Glutamatergic neuron (in vitro differentiated cells): ENCODE measurements at regions not wholly inside any gene's neighbourhood (a gene's known extent, or its start where the extent isn't known, plus 50 kb on each side); places are given as distances from the start of the nearest gene placed in this dataset.
"Not testable (repeated sequence)": the region's sequence is repeated elsewhere in the genome, so short reads cannot be mapped to it uniquely, and the experiment has no call there.

Source experiments
- DNase-seq: peaks from one replicate; pipeline ENCODE4 v3.0.0; 2022
- H3K27ac Mint-ChIP-seq: one replicate; pipeline ENCODE4 v1.8.0; 2020; ENCODE audit warnings: mild to moderate bottlenecking, mixed read lengths, inconsistent platforms; ENCODE audit not compliant: unreplicated experiment
- H3K27me3 Mint-ChIP-seq: one replicate; pipeline ENCODE4 v1.8.0; 2020; ENCODE audit warnings: mild to moderate bottlenecking, moderate library complexity, mixed read lengths, inconsistent platforms; ENCODE audit not compliant: unreplicated experiment
- H3K36me3 Mint-ChIP-seq: one replicate; pipeline ENCODE4 v1.8.0; 2020; ENCODE audit warnings: mild to moderate bottlenecking, mixed read lengths, inconsistent platforms; ENCODE audit not compliant: unreplicated experiment
- H3K4me1 Mint-ChIP-seq: one replicate; pipeline ENCODE4 v1.8.0; 2020; ENCODE audit warnings: mild to moderate bottlenecking, low read depth, mixed read lengths, inconsistent platforms; ENCODE audit not compliant: unreplicated experiment
- H3K4me3 Mint-ChIP-seq: one replicate; pipeline ENCODE4 v1.8.0; 2020; ENCODE audit warnings: mild to moderate bottlenecking, mixed read lengths, inconsistent platforms; ENCODE audit not compliant: unreplicated experiment
- H3K9me3 Mint-ChIP-seq: one replicate; pipeline ENCODE4 v1.8.0; 2020; ENCODE audit warnings: mild to moderate bottlenecking, moderate library complexity, mixed read lengths, inconsistent platforms; ENCODE audit not compliant: unreplicated experiment
- CTCF ChIP-seq: fragments of 200-600 bp; sonication (generic); IDR thresholded peaks from one replicate; pipeline ENCODE4 v1.5.0; 2021; ENCODE audit not compliant: partially characterized antibody, unreplicated experiment

DNA sequence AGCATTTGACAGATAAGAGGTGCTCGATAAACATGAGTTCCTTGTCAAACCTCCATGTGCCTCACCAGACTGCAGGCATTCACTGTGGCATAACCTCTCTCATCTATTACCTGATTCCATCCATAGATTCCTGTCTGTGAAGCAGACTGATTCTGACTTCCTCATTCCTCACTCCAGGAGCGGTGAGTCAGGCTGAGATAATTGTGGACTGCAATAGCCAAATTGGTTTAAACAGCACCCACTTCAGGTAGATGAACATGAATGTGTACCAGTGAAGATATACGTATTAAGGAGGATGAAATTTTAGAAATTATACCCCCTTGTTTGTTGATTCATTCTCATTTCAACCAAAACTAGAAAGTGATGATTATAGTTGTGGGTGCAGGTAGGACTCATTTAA lies 391.2 kb downstream of the HINT1 start:
- Mint-ChIP-seq H3K27me3 (no peaks in the 10 kb centered on the region), H3K36me3 (no peaks in the 10 kb centered on the region), H3K9me3 (no peaks in the 10 kb centered on the region), H3K27ac (no peak overlapping the region), H3K4me1 (no peaks in the 10 kb centered on the region), H3K4me3 (no peak overlapping the region)
- no peak for DNase-seq
- no peak for TF ChIP-seq CTCF

DNA sequence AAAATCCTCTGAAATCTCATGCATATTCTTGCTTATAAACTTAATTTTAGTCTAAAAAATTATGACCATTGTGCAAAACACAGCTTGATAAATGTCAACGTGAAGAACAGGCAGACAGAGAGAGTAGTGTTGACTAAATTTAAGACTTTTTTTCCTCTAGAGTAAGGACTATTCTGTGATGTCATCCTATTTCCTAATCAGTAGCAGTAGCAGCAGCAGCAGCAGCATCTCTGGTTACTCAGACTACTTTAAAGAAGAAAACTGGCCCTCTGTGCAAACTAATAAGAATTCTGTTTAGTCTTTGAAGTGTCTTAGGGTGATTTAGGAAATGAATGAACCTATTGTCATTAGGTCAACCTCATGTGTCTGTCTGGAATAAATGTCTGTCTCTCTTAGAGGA lies 403.0 kb downstream of the HINT1 start:
- Mint-ChIP-seq H3K4me3 (no peak overlapping the region), H3K36me3 (no peaks in the 10 kb centered on the region), H3K27ac (no peak overlapping the region), H3K4me1 (no peaks in the 10 kb centered on the region), H3K27me3 (no peaks in the 10 kb centered on the region), H3K9me3 (no peaks in the 10 kb centered on the region)
- DNase-seq = no peak
- TF ChIP-seq CTCF = no peak

DNA sequence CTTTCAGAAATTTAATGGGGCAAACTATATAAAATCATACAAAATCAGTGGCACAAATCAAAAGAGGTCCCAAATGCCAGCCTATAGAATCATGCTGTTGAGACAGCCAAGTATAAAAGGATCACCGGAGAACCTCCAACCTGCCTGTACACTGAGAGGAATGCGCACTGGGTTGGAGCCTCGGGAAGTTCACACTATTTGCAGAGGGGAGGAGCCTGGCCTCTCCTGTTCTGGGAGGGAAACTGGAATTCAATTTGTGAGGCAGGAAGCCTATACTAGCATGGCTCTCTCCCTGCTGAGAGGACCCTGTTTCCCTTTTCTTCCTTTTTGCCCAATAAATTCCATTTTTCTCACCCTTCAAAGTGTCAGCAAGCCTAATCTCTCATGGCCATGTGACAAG lies 406.0 kb downstream of the HINT1 start:
- TF ChIP-seq CTCF = no peak
- H3K36me3 Mint-ChIP-seq = no peaks in the 10 kb centered on the region
- no peaks in the 10 kb centered on the region for H3K27me3 Mint-ChIP-seq
- H3K4me1 Mint-ChIP-seq = no peaks in the 10 kb centered on the region
- H3K9me3 Mint-ChIP-seq = no peaks in the 10 kb centered on the region
- H3K4me3 Mint-ChIP-seq = no peak overlapping the region
- DNase-seq = no peak
- no peak overlapping the region for H3K27ac Mint-ChIP-seq

DNA sequence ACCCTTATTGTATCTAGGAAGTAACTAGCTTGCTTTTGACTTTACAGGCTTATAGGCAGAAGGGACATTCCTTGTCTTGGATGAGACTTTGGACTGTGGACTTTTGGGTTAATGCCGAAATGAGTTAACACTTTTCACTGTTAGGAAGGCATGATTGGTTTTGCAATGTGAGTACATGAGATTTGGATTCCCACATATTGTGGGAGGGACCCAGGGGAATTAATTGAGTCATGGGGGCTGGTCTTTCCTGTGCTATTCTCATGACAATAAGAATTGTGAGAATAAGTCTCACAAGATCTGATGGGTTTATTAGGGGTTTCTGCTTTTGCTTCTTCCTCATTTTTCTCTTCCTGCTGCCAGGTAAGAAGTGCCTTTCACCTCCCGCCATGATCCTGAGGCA lies 417.5 kb downstream of the HINT1 start:
- Mint-ChIP-seq H3K9me3 (no peaks in the 10 kb centered on the region), H3K27ac (no peak overlapping the region), H3K4me1 (no peaks in the 10 kb centered on the region), H3K27me3 (no peaks in the 10 kb centered on the region), H3K36me3 (peaks cover 6% of the 10 kb centered on the region), H3K4me3 (no peak overlapping the region)
- no peak for DNase-seq
- TF ChIP-seq CTCF = no peak

DNA sequence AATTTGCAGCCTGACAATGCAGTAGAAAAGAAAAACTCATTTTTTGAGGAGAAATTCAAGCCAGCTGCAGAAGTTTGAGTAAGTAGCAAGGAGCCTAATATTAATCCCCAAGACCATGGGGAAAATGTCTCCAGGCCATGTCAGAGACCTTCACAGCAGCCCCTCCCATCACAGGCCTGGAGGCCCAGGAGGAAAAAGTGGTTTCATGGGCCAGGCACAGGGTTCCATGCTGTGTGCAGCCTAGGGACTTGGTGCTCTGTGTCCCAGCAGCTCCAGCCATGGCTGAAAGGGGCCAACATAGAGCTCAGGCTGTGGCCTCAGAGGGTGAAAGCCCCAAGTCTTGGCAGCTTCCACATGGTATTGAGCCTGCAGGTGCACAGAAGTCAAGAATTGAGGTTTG lies 418.4 kb downstream of the HINT1 start:
- not testable (repeated sequence) for H3K9me3 Mint-ChIP-seq, H3K4me1 Mint-ChIP-seq, DNase-seq, H3K27me3 Mint-ChIP-seq, H3K36me3 Mint-ChIP-seq, H3K4me3 Mint-ChIP-seq, H3K27ac Mint-ChIP-seq

DNA sequence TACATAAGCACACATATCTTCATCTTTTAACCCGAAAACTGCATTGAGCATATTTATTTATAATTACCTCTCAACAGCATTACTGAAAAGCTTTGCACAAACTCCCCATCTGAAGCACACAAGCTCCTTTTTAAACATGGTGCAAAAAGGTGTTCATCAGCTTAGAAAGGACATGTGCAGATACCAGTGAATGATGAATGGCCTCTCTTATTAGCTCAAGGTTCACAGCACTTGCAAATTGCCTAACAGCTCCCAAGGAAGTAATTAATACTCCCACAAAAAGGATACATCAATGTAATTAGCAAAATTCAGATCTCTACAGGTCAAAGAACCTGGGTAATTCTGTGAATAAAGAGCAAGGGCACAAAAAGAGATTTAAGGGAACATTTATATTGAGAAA lies 422.0 kb downstream of the HINT1 start:
- Mint-ChIP-seq H3K27me3 (no peaks in the 10 kb centered on the region), H3K36me3 (peaks cover 11% of the 10 kb centered on the region), H3K4me3 (no peak overlapping the region), H3K4me1 (no peaks in the 10 kb centered on the region), H3K27ac (no peak overlapping the region), H3K9me3 (no peaks in the 10 kb centered on the region)
- TF ChIP-seq CTCF = no peak
- no peak for DNase-seq
